ENCODE measurements at regions not wholly inside any gene's neighbourhood (a gene's known extent, or its start where the extent isn't known, plus 50 kb on each side); places are given as distances from the start of the nearest gene placed in this dataset.

DNA sequence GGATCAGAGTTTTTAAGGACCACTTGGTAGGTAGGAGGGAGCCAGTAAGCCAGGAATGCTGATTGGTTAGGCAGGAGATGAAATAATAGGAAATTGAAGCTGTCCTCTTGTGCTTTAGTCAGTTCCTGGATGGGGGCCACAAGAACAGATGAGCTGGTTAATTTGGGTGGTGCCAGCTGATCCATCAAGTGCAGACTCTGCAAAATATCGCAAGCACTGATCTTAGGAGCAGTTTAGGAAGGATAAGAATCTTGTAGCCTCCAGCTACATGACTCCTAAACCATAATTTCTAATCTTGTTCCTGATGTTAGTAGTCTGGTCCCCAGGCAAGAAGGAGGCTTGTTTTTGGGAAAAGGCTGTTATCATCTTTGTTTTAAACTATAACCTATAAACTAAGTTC lies 117.9 kb upstream of the GPR12 start:
- TF ChIP-seq POLR2A (IDR thresholded peaks at IDR 0.05), result no peak
- TF ChIP-seq, protein P1, sequence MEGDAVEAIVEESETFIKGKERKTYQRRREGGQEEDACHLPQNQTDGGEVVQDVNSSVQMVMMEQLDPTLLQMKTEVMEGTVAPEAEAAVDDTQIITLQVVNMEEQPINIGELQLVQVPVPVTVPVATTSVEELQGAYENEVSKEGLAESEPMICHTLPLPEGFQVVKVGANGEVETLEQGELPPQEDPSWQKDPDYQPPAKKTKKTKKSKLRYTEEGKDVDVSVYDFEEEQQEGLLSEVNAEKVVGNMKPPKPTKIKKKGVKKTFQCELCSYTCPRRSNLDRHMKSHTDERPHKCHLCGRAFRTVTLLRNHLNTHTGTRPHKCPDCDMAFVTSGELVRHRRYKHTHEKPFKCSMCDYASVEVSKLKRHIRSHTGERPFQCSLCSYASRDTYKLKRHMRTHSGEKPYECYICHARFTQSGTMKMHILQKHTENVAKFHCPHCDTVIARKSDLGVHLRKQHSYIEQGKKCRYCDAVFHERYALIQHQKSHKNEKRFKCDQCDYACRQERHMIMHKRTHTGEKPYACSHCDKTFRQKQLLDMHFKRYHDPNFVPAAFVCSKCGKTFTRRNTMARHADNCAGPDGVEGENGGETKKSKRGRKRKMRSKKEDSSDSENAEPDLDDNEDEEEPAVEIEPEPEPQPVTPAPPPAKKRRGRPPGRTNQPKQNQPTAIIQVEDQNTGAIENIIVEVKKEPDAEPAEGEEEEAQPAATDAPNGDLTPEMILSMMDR (IDR thresholded peaks at IDR 0.05), result no peak
